Neural progenitor cell (in vitro differentiated cells): ENCODE measurements at regions not wholly inside any gene's neighbourhood (a gene's known extent, or its start where the extent isn't known, plus 50 kb on each side); places are given as distances from the start of the nearest gene placed in this dataset.
A peak's percentile ranks its signal among the peaks of the same experiment; 100 is the strongest.

ENCODE experiments used
- DNase-seq: peaks from one replicate; pipeline ENCODE4 v3.0.0-alpha.2; 2016; ENCODE audit warnings: low spot score
- H2AFZ ChIP-seq: fragments of 200-600 bp; sonication (generic); replicated peaks from 2 replicates; pipeline ENCODE4 v1.6.1; 2016; ENCODE audit warnings: antibody characterized with exemption
- H3F3A ChIP-seq: fragments of 200-600 bp; sonication (generic); 2 replicates; pipeline ENCODE4 v1.6.1; 2016; ENCODE audit warnings: antibody characterized with exemption, low read depth
- H3K27ac ChIP-seq: fragments of 200-600 bp; sonication (generic); 2 replicates; pipeline ENCODE4 v1.5.1; 2016; ENCODE audit warnings: mild to moderate bottlenecking
- H3K27me3 ChIP-seq: fragments of 200-600 bp; sonication (generic); 2 replicates; pipeline ENCODE4 v1.6.1; 2016; ENCODE audit warnings: mild to moderate bottlenecking, moderate library complexity
- H3K36me3 ChIP-seq: fragments of 200-600 bp; sonication (generic); 2 replicates; pipeline ENCODE4 v1.5.1; 2016
- H3K4me1 ChIP-seq: fragments of 200-600 bp; sonication (generic); 2 replicates; pipeline ENCODE4 v1.6.1; 2016; ENCODE audit warnings: mixed run types
- H3K4me2 ChIP-seq: fragments of 200-600 bp; sonication (generic); 2 replicates; pipeline ENCODE4 v1.6.1; 2016
- H3K4me3 ChIP-seq: fragments of 200-600 bp; sonication (generic); 2 replicates; pipeline ENCODE4 v1.5.1; 2016
- H3K79me2 ChIP-seq: fragments of 200-600 bp; sonication (generic); 2 replicates; pipeline ENCODE4 v1.6.1; 2016; ENCODE audit warnings: low read depth
- H3K9ac ChIP-seq: fragments of 200-600 bp; sonication (generic); 2 replicates; pipeline ENCODE4 v1.6.1; 2016
- H3K9me3 ChIP-seq: fragments of 200-600 bp; sonication (generic); 2 replicates; pipeline ENCODE4 v1.5.1; 2016; ENCODE audit warnings: low read depth
- H4K20me1 ChIP-seq: fragments of 200-600 bp; sonication (generic); 2 replicates; pipeline ENCODE4 v1.6.1; 2016; ENCODE audit warnings: low read depth
- H3K27ac Mint-ChIP-seq: 3 replicates; pipeline ENCODE4 v1.8.0; 2021; ENCODE audit warnings: mixed read lengths
- H3K27me3 Mint-ChIP-seq: 2 replicates; pipeline ENCODE4 v1.8.0; 2022; ENCODE audit warnings: low read depth, mild to moderate bottlenecking, inconsistent platforms, moderate library complexity, mixed read lengths; ENCODE audit not compliant: insufficient read depth
- H3K36me3 Mint-ChIP-seq: 3 replicates; pipeline ENCODE4 v1.8.0; 2021; ENCODE audit warnings: mixed read lengths
- H3K4me1 Mint-ChIP-seq: 3 replicates; pipeline ENCODE4 v1.8.0; 2021; ENCODE audit warnings: mixed read lengths
- H3K4me3 Mint-ChIP-seq: 3 replicates; pipeline ENCODE4 v1.8.0; 2021; ENCODE audit warnings: mild to moderate bottlenecking, moderate library complexity, mixed read lengths
- H3K9me3 Mint-ChIP-seq: 3 replicates; pipeline ENCODE4 v1.8.0; 2020; ENCODE audit warnings: mixed read lengths
- CTCF ChIP-seq: fragments of 200-600 bp; sonication (generic); IDR thresholded peaks from 2 replicates; pipeline ENCODE4 v1.5.1; 2017; ENCODE audit warnings: antibody characterized with exemption, mild to moderate bottlenecking
- EZH2 ChIP-seq: fragments of 200-600 bp; sonication (generic); IDR thresholded peaks from 2 replicates; pipeline ENCODE4 v1.6.1; 2017; ENCODE audit warnings: antibody characterized with exemption, mild to moderate bottlenecking, moderate library complexity
- EZH2phosphoT487 ChIP-seq: fragments of 200-600 bp; sonication (generic); IDR thresholded peaks from 2 replicates; pipeline ENCODE4 v1.6.1; 2017; ENCODE audit warnings: antibody characterized with exemption

GRCh38 chr12:48286665-48287064 lies 64.1 kb downstream of the ZNF641 start:
- H3K9me3 Mint-ChIP-seq: no peaks in the 10 kb centered on the region
- no peak overlapping the region for H3K4me3 Mint-ChIP-seq
- H3K27me3 ChIP-seq: peaks cover 20% of the 10 kb centered on the region
- no peak for TF ChIP-seq EZH2phosphoT487
- peak; percentile 64 for TF ChIP-seq CTCF
- no peaks in the 10 kb centered on the region for H3K36me3 ChIP-seq
- H3K36me3 Mint-ChIP-seq: no peaks in the 10 kb centered on the region
- H2AFZ ChIP-seq: no peak overlapping the region
- H3K4me3 ChIP-seq: no peak overlapping the region
- no peak overlapping the region for H3K9ac ChIP-seq
- H4K20me1 ChIP-seq: no peaks in the 10 kb centered on the region
- H3K27ac ChIP-seq: no peak overlapping the region
- H3K4me1 ChIP-seq: no peaks in the 10 kb centered on the region
- H3K9me3 ChIP-seq: no peaks in the 10 kb centered on the region
- H3K27me3 Mint-ChIP-seq: peaks cover 2% of the 10 kb centered on the region
- no peaks in the 10 kb centered on the region for H3K4me1 Mint-ChIP-seq
- no peak overlapping the region for H3K4me2 ChIP-seq
- H3F3A ChIP-seq: no peaks in the 10 kb centered on the region
- H3K79me2 ChIP-seq: no peaks in the 10 kb centered on the region
- no peak overlapping the region for H3K27ac Mint-ChIP-seq
- DNase-seq: peak; percentile 29

- H3K4me1 ChIP-seq: no peaks in the 10 kb centered on the region
- Mint-ChIP-seq H3K9me3 (no peaks in the 10 kb centered on the region), H3K36me3 (no peaks in the 10 kb centered on the region), H3K27me3 (peaks cover 2% of the 10 kb centered on the region), H3K4me3 (no peak overlapping the region), H3K4me1 (no peaks in the 10 kb centered on the region), H3K27ac (no peak overlapping the region)
- no peak for DNase-seq
- H3K79me2 ChIP-seq: no peaks in the 10 kb centered on the region
- no peak for TF ChIP-seq EZH2phosphoT487
- TF ChIP-seq EZH2: no peak
- no peak for TF ChIP-seq CTCF
- H3K27ac ChIP-seq: no peak overlapping the region
- no peaks in the 10 kb centered on the region for H3K36me3 ChIP-seq
- H3K4me3 ChIP-seq: no peak overlapping the region
- peaks cover 27% of the 10 kb centered on the region for H3K27me3 ChIP-seq
- H4K20me1 ChIP-seq: no peaks in the 10 kb centered on the region
- no peak overlapping the region for H2AFZ ChIP-seq
- no peaks in the 10 kb centered on the region for H3F3A ChIP-seq
- no peaks in the 10 kb centered on the region for H3K9me3 ChIP-seq
- no peak overlapping the region for H3K4me2 ChIP-seq
- H3K9ac ChIP-seq: no peak overlapping the region
Observed at GRCh38 chr12:48285751-48286650, 64.7 kb downstream of the ZNF641 start.

GRCh38 chr12:48281811-48282210 lies 68.9 kb downstream of the ZNF641 start:
- H3K79me2 ChIP-seq: no peaks in the 10 kb centered on the region
- H3K9me3 ChIP-seq: no peaks in the 10 kb centered on the region
- no peak overlapping the region for H3K27ac Mint-ChIP-seq
- no peaks in the 10 kb centered on the region for H3K4me1 Mint-ChIP-seq
- peaks cover 56% of the 10 kb centered on the region for H3K27me3 ChIP-seq
- H3K36me3 ChIP-seq: no peaks in the 10 kb centered on the region
- no peak overlapping the region for H3K27ac ChIP-seq
- H3K9me3 Mint-ChIP-seq: peaks cover 5% of the 10 kb centered on the region
- no peaks in the 10 kb centered on the region for H3K36me3 Mint-ChIP-seq
- no peak overlapping the region for H3K4me3 ChIP-seq
- no peak for DNase-seq
- no peaks in the 10 kb centered on the region for H3F3A ChIP-seq
- no peak overlapping the region for H3K4me2 ChIP-seq
- no peaks in the 10 kb centered on the region for H3K4me1 ChIP-seq
- H2AFZ ChIP-seq: no peak overlapping the region
- H3K4me3 Mint-ChIP-seq: no peak overlapping the region
- H3K27me3 Mint-ChIP-seq: peaks cover 2% of the 10 kb centered on the region
- no peak overlapping the region for H3K9ac ChIP-seq
- TF ChIP-seq EZH2 (no peak), EZH2phosphoT487 (no peak), CTCF (no peak)
- no peaks in the 10 kb centered on the region for H4K20me1 ChIP-seq
